Stimulated activated CD4-positive, alpha-beta T cell treated with anti-CD3 and anti-CD28 coated beads, Interleukin-1b, Interleukin-23, amount 100 ng/mL, for 1 hour (primary cell): ENCODE measurements at regions not wholly inside any gene's neighbourhood (a gene's known extent, or its start where the extent isn't known, plus 50 kb on each side); places are given as distances from the start of the nearest gene placed in this dataset.

ENCODE experiments used
- DNase-seq, 2 donors: peaks; one replicate each; pipeline ENCODE4 v3.0.0-alpha.2; 2020; ENCODE audit warnings: low read depth in 2 of 2

DNA sequence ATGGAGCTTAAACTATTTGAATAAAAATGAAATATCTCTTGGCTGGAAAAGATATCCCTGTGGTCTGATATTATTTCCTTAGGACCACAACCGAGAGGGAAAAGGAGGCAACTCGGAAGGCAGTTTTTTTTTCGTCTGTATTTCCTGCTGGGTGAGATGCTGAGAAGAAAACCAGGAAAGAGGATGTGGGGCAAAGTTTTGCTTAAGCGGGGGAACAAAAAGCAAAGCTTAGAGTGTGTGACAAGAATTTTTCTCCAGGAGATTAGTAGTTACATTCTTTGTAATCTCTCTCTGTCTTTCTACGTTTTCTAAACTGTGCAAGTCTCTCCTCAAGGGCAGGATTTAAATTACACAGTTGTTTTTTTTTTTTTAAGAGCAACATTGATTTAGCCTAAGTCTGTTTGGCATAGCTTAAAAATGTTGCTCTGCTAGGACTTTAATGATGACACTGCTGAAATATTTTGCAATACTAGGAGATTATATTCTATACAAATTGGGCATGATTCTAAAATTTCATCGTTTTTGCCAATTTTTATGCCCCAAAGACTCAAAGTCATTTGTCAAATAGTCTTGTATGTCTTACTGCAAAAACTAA, 258.5 kb downstream of the KCNS3 start:
- no peak for DNase-seq

DNA sequence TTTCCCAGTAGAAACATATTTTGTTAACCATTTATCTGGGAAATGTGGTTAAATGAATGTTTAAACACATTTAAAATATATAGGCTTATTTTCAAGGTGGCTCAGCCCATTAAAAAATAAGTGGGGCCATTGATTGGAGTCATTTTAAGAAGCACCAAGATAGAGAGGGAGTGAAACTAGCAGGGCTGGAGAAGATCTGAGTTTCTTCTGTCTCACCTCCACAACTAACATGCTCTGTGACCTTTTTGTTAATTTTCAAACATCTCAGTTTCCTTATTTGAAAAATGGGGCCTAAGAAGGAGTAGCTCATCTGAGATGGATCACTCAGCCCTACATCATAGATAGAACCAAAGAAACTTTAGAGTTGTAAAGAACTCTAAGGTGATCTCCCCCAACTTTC, 254.8 kb downstream of the KCNS3 start:
- no peak for DNase-seq

- no peak for DNase-seq
Observed at GRCh38 chr2:18132697-18133096, 254.2 kb downstream of the KCNS3 start.

DNA sequence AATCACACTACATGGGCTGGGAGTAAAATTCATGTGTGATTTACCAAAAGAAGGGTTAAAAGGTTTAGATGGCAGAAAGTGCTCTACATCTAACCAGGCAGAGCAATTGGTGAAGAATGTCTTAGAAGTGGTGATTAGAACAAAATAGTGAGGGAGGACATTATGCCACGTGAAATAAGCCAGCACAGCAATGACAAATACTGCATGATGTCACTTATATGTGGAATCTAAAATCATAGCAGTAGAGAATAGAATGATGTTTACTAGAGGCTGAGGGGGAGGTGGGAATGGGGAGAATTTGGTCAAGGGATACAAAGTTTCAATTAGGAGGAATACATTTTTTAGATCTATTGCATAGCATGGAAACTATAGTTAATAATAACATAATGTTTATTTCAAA, 253.3 kb downstream of the KCNS3 start:
- DNase-seq = no peak

DNA sequence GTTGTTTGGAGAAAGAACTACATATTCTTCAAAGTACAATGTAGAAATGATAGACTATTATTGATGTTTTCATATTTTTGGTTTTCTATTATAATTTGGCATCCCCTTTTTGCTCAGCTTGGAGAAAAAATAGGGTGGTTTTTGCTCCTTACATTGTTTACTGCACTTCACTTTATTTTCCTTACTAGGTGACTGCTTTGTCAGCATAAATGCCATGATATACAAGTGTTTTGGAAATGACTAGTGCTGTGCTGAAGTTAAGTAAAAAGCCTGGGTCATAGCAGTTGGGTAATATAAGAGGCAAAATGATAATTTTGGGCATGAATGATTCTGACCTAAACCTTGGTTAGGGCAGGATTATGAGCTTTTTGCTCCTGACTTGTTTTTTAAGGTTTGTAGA, 250.9 kb downstream of the KCNS3 start:
- no peak for DNase-seq

DNA sequence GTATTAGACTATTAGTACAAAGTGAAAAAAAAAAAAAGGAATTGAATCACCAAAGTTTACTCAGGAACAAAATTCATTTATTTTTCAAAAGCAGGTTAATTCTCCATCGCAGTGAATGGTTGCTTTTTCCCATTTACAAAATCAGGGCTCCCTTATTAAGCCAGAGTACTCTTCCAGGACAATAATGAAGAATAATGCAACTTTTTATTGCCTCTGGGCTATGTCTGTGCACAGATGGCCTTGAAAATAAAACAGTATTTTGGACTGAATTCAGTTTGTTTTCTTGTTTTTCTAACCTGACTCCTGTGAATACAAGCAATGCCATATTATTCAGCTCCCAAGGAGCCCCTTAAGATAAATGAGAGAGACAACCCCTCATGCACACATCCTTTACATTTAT, 246.8 kb downstream of the KCNS3 start:
- no peak for DNase-seq

- DNase-seq = no peak
Observed at GRCh38 chr2:18124116-18124835, 245.8 kb downstream of the KCNS3 start.

DNA sequence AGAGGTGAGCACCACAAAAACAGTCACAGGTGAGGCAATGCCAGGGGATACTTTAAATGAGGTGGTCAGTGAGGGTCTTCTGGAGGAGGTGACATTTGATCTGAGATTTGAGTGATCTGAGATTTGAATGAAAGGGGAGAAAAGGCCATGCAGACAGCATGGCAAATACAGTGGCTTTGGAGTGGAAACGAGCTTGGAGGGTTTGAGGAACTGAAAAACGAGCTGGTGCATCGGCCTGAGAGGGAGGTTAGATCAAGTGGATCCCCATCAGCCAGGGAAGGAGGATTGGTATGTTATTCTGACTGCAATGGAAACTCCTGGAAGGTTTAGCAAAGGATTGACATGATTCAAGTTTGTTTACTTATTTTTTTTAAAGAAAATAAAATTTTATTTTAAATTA, 245.1 kb downstream of the KCNS3 start:
- DNase-seq = no peak

DNA sequence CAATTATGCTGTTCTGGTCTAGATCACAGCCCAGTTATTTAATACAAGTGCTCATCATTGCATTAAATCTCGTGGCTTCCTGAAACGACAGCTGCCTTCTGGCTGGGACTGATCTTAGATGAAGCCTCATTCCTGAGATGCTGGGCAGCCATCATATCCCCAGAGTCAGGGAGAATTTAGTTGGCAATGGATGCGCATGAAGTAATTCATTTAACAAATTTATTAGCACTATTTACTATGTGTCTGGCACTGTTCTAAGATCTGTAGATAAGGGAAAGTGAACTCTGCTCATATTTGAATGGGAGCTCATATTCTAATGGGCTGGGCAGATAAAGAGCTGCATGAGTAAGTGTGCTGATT, 244.7 kb downstream of the KCNS3 start:
- no peak for DNase-seq

DNA sequence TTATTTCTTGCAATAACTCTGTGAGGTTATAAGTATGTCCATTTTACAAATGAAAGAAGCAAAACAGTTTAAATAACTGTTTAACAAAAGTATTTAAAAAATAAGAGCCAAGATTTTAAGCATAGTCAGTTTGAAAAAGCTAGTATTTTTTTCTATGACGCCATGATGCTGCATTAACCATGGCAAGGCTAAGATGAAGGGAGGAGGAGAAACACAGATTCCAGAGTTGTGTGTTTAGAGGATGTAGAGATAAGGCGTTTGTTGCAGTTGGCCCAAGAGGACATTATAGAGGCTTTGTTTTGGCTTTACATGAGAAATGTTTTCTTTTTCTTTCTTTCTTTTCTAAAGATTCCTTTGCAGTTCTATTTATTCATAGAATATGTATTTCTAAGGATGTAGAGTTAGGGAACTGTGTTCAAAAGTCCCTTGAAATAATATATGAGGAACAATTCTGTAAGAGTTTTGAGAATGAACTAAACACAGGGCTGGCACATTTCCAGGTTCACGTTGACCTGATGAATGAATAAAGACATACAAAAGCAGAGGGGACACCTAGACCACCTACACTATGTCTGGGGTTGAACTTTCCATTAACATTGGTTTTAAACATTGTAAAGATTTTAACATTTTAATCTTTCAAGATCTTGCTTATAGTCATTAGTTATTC, 244.2 kb downstream of the KCNS3 start:
- no peak for DNase-seq

DNA sequence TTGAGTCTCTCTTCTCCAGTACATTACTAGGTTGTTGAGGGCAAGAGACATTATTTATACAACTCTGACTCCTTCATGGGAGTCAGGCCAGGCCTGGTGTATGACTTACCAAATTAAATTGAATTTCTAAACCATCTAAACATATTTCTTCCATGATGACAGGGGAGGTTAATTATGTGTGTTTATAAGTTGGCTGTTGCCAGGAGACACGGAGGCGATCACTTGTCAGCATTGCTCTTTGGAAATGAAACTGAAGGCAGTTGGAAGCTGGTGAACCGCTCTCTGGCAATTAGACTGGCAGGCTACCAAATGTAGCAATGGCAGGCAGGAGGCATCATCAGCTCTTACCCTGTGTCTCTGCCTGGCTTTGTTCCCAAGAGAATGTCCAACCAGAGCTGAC, 241.4 kb downstream of the KCNS3 start:
- no peak for DNase-seq

GRCh38 chr2:18118703-18119102, 240.2 kb downstream of the KCNS3 start:
- DNase-seq = no peak

GRCh38 chr2:18117592-18117991, 239.1 kb downstream of the KCNS3 start:
- DNase-seq = no peak

- DNase-seq = no peak
Observed at GRCh38 chr2:18110222-18110621, 231.8 kb downstream of the KCNS3 start.

GRCh38 chr2:18106841-18107240, 228.4 kb downstream of the KCNS3 start:
- DNase-seq = no peak

- DNase-seq = no peak
Observed at GRCh38 chr2:18105929-18106328, 227.5 kb downstream of the KCNS3 start.

GRCh38 chr2:18104595-18105224, 226.2 kb downstream of the KCNS3 start:
- DNase-seq = no peak

DNA sequence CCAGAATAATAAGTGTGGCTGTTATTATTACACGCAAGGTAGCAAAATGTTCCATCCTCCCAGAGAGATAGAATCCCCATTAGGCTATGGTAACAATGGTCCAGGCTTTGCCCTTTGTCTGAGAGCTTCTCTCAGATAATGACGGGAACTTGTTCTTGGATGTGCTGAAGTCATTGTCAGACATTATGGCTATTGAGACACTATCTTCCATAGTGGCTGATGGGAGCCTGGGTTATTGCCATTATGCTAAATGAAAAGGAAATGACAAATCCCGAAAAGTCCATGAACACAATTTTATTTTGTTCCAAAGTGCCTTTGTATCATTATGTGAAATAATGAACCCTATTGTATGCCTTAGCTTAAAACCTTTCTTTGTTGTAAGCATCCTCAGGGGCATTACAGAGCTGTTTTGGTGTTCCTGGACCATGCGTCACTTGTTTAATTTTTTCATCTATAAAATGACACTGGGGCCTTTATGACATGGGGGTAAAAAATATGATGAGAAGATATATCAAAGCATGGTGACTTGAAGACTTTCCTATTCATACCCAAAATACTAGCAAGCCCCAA, 218.5 kb downstream of the KCNS3 start:
- DNase-seq = no peak

DNA sequence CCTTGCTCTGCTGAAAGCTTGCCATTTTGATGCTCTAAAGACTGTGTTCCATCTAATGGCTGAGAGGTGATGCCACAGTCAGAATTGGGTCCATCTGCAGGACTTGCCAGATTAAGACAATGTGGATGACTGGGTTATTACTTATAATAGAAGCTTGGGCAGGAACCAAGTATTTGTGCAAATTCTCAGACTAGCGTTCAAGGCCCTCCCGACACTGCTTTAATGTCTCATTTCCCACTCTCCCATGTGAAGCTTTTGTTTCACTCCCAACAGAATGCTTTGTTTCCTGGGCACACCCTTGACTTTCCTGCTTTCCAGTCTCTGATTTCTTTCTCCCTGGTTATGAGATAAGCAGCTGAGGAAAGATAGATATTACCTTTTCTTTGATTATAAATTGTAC, 215.8 kb downstream of the KCNS3 start:
- DNase-seq = no peak

DNA sequence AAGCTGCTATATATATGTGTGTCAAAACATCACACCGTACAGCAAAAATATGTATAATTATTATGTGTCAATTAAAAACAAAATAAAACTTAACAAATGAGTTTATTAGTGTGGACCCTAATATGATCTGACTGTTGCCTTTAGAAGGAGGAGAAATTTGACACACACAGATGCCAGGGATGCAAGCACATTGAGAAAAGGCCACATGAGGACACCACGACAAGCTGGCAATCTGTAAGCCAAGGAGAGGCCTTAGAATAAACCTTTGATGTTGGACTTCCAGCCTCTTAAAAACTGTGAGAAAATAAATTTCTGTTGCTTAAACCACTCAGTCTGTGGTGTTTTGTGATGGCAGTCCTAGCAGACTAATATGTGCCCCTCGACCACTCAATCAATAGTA, 214.7 kb downstream of the KCNS3 start:
- DNase-seq = no peak

DNA sequence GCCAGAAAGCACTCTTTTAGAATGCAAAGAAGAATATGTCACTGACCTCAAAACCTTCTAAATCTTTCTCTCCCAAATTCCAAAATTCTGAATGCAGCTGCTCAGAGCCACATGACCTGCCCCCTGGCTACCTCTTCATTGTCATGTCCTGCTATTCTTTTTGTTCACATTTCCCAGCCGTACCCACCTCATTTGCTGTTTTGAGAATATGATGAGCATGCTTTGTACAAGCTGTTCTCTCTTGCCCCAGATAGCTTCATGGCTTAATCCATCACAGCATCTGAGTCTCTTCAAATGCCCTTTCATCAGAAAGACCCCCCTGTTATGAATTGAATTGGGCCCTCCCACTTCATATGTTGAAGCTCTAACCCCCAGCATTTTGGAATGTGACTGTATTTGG, 214.3 kb downstream of the KCNS3 start:
- DNase-seq = no peak

GRCh38 chr2:18085593-18085992, 207.1 kb downstream of the KCNS3 start:
- no peak for DNase-seq

DNA sequence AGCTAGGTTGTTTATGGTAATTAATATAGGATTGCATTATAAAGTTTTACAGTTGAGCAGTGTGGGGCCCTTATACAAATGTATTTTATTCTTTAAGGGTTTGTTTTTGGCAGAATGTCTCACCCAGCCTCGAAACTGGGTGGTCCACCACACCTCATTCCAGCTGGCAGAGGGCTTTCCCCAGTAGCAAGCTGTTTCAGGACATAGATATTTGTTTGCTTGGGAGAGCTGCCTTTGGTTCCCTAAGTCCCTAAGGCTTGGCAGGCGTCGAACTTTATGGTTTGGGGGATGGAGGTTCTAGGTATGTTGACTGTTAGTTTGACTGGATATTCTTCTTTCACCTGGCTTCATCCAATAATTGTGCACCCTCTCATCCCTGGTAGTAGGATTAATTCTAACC, 205.9 kb downstream of the KCNS3 start:
- no peak for DNase-seq
